Pons (tissue), 1 donor: ENCODE measurements at regions not wholly inside any gene's neighbourhood (a gene's known extent, or its start where the extent isn't known, plus 50 kb on each side); places are given as distances from the start of the nearest gene placed in this dataset.

ENCODE experiments used
- DNase-seq: peaks from one replicate; pipeline ENCODE4 v3.0.0-alpha.2; 2016; ENCODE audit warnings: low spot score

- no peak for DNase-seq
These were observed 254.2 kb upstream of the SLC24A2 start for GRCh38 chr9:20043035-20043434.

- DNase-seq = no peak
These were observed 253.4 kb upstream of the SLC24A2 start for GRCh38 chr9:20042128-20042711.

- DNase-seq = peak; percentile 14
These were observed 252.9 kb upstream of the SLC24A2 start for GRCh38 chr9:20041697-20042081.

- DNase-seq = peak; percentile 85
These were observed 252.3 kb upstream of the SLC24A2 start for GRCh38 chr9:20040991-20041696.

- no peak for DNase-seq
These were observed 248.9 kb upstream of the SLC24A2 start for GRCh38 chr9:20037699-20038098.

GRCh38 chr9:20033511-20033910 lies 244.7 kb upstream of the SLC24A2 start:
- DNase-seq = no peak

GRCh38 chr9:20032413-20033006 lies 243.7 kb upstream of the SLC24A2 start:
- DNase-seq = no peak

- no peak for DNase-seq
These were observed 243.0 kb upstream of the SLC24A2 start for GRCh38 chr9:20031836-20032235.

GRCh38 chr9:20030671-20031070 lies 241.8 kb upstream of the SLC24A2 start:
- DNase-seq = no peak

- DNase-seq = no peak
These were observed 241.4 kb upstream of the SLC24A2 start for GRCh38 chr9:20030221-20030620.

- DNase-seq = no peak
These were observed 240.0 kb upstream of the SLC24A2 start for GRCh38 chr9:20028849-20029231.

- DNase-seq = no peak
These were observed 239.5 kb upstream of the SLC24A2 start for GRCh38 chr9:20028192-20028848.

- DNase-seq = no peak
These were observed 235.2 kb upstream of the SLC24A2 start for GRCh38 chr9:20023961-20024571.

GRCh38 chr9:20023210-20023905 lies 234.5 kb upstream of the SLC24A2 start:
- DNase-seq = no peak

- no peak for DNase-seq
These were observed 233.6 kb upstream of the SLC24A2 start for GRCh38 chr9:20022410-20022809.

- DNase-seq = no peak
These were observed 227.8 kb upstream of the SLC24A2 start for GRCh38 chr9:20016611-20017010.

GRCh38 chr9:20015427-20015931 lies 226.6 kb upstream of the SLC24A2 start:
- no peak for DNase-seq

- DNase-seq = no peak
These were observed 225.3 kb upstream of the SLC24A2 start for GRCh38 chr9:20014168-20014567.

GRCh38 chr9:20012232-20012631 lies 223.4 kb upstream of the SLC24A2 start:
- DNase-seq = no peak

- DNase-seq = no peak
These were observed 220.8 kb upstream of the SLC24A2 start for GRCh38 chr9:20009606-20010005.

- DNase-seq = no peak
These were observed 213.2 kb upstream of the SLC24A2 start for GRCh38 chr9:20002011-20002410.

- DNase-seq = no peak
These were observed 212.2 kb upstream of the SLC24A2 start for GRCh38 chr9:20001058-20001457.
